ENCODE measurements at regions not wholly inside any gene's neighbourhood (a gene's known extent, or its start where the extent isn't known, plus 50 kb on each side); places are given as distances from the start of the nearest gene placed in this dataset.

DNA sequence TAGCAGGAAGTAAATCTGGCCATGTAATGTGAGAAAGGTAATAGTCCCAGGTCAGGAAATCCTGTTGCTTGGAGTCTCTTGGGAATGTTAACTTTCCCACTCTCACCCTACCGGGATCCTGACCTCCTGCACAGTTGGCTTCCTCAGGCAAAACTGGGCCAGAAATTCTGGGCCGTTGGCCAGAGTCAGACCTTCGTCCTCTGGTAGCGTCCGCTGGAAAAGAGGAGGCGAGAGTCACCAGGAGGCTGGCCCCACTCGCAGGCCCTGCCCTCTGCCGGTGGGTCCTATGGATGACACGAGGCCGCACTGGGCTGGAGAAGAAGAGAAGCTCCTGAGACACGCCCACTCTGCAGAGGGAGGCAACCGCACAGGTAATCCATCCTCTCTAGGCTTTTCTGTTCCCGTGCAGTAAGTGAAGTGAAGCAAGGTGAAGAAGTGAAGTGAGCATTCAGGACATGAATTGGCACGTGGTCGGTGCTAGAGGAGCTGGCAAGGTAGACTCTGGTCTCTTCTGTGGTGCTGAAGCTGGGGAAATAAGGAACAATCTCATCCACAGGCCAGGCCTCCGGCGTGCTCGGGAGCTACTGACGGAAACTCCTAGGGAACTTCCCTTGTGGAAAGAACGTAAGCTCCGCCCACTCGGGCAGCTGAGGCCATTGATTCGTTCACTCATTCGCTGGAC, 182.7 kb upstream of the GLI2 start:
- peaks cover 10% of the 10 kb centered on the region for H3K27me3 ChIP-seq (ENCODE audit: control insufficient read depth, insufficient read depth, low read length)
- peak; percentile 95 for DNase-seq
- no peaks in the 10 kb centered on the region for H3K36me3 ChIP-seq (replicated peaks; ENCODE audit: control insufficient read depth, insufficient read depth, low read length)
- H3K4me3 ChIP-seq (ENCODE audit: insufficient read depth, low read depth, low read length), result peak overlapping the region; percentile 25; the same call in 1 of the 2 replicates

DNA sequence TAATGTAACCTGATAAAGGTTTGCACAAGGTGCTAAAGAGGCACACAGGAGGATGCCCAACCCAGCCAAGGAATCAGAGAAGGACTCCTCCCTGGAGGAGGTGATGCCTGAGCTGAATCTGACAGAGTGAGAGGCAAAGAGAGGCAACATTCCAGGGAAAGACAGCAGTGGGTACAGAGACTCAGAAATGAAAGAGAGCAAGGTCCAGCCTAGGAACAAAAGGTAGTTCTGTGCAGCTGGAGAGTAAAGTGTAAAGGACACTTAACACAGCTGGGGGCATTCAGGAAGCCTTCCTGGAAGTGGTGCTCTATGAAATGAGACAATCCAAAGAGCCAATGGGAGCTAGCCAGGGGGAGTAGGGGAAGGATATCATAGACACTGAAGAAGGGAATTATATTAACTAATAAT, 181.0 kb upstream of the GLI2 start:
- DNase-seq, result no peak
- Histone ChIP-seq H3K4me3 (ENCODE audit: insufficient read depth, low read depth, low read length) (no peak overlapping the region), H3K27me3 (ENCODE audit: control insufficient read depth, insufficient read depth, low read length) (peaks cover 10% of the 10 kb centered on the region), H3K36me3 (replicated peaks; ENCODE audit: control insufficient read depth, insufficient read depth, low read length) (no peaks in the 10 kb centered on the region)

DNA sequence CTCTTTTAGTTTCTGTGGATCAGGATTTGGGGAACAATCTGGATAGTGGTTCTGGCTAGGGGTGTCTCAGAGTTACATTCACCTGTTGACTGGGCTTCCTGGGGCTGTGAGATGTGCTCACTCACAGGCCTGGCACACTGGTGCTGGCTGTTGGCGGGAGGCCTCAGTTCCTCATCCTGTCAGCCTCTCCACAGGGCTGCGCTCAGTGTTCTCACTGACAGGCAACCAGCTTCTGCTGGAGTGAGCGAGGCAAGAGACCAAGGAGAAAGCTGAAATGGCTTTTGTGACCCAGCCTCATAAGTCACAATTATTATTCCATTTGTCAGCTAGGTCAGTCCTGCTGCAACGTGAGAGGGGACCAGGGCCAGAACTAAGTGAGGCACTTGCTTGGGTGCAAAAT, 180.6 kb upstream of the GLI2 start:
- DNase-seq, result no peak
- H3K27me3 ChIP-seq (ENCODE audit: control insufficient read depth, insufficient read depth, low read length), result peaks cover 10% of the 10 kb centered on the region
- H3K36me3 ChIP-seq (replicated peaks; ENCODE audit: control insufficient read depth, insufficient read depth, low read length), result no peaks in the 10 kb centered on the region
- no peak overlapping the region for H3K4me3 ChIP-seq (ENCODE audit: insufficient read depth, low read depth, low read length)

- DNase-seq, result no peak
- H3K4me3 ChIP-seq (ENCODE audit: insufficient read depth, low read depth, low read length), result no peak overlapping the region
- H3K27me3 ChIP-seq (ENCODE audit: control insufficient read depth, insufficient read depth, low read length), result peaks cover 8% of the 10 kb centered on the region
- no peaks in the 10 kb centered on the region for H3K36me3 ChIP-seq (replicated peaks; ENCODE audit: control insufficient read depth, insufficient read depth, low read length)
Observed at GRCh38 chr2:120556911-120557310, 178.8 kb upstream of the GLI2 start.

DNA sequence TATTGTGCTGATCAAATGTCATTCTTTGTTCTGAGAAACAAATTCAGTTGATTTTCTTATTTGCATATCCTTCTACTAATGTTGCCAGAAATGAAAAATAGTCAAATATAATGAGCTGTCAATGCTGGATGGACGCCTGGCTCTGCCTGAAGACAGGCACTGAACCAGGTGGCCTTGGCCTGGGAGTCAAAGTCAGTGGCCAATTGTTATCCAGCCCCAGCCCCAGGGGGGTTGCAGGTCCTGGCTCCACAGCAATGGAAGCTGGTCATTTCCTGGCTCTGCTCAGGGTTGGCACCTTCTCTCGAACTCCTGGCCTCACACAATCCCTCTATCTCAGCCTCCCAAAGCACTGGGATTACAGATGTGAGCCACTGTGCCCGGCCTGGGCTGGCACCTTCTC, 176.8 kb upstream of the GLI2 start:
- Histone ChIP-seq H3K4me3 (ENCODE audit: insufficient read depth, low read depth, low read length) (no peak overlapping the region), H3K27me3 (ENCODE audit: control insufficient read depth, insufficient read depth, low read length) (peaks cover 1% of the 10 kb centered on the region; the same call in 1 of the 2 replicates), H3K36me3 (replicated peaks; ENCODE audit: control insufficient read depth, insufficient read depth, low read length) (no peaks in the 10 kb centered on the region)
- DNase-seq, result no peak

DNA sequence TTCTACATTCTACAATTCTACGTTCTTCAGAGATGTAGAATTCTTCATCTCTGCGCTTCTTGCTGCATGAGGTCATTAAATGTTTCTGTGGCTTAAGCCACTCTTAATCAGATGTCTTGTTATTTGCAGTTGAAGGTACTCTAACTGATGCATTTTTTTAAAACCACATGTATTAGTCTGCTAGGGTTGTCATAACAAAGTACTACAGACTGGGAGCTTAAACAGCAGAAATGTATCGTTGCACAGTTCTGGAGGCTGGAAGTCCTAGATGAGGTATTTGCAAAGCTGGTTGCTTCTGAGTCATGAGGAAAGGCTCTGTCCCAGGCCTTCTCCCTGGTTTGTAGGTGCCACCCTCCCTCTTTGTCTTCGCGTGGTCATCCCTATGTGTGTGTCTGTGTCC, 176.3 kb upstream of the GLI2 start:
- DNase-seq, result no peak
- Histone ChIP-seq H3K36me3 (replicated peaks; ENCODE audit: control insufficient read depth, insufficient read depth, low read length) (no peaks in the 10 kb centered on the region), H3K27me3 (ENCODE audit: control insufficient read depth, insufficient read depth, low read length) (peaks cover 1% of the 10 kb centered on the region; the same call in 1 of the 2 replicates), H3K4me3 (ENCODE audit: insufficient read depth, low read depth, low read length) (no peak overlapping the region)

- H3K4me3 ChIP-seq (ENCODE audit: insufficient read depth, low read depth, low read length), result no peak overlapping the region
- peaks cover 1% of the 10 kb centered on the region; the same call in 1 of the 2 replicates for H3K27me3 ChIP-seq (ENCODE audit: control insufficient read depth, insufficient read depth, low read length)
- no peak for DNase-seq
- no peaks in the 10 kb centered on the region for H3K36me3 ChIP-seq (replicated peaks; ENCODE audit: control insufficient read depth, insufficient read depth, low read length)
Observed at GRCh38 chr2:120560330-120560729, 175.3 kb upstream of the GLI2 start.

GRCh38 chr2:120561379-120562035, 174.2 kb upstream of the GLI2 start:
- no peak for DNase-seq
- H3K4me3 ChIP-seq (ENCODE audit: insufficient read depth, low read depth, low read length), result no peak overlapping the region
- H3K36me3 ChIP-seq (replicated peaks; ENCODE audit: control insufficient read depth, insufficient read depth, low read length), result no peaks in the 10 kb centered on the region
- peaks cover 3% of the 10 kb centered on the region; the same call in 1 of the 2 replicates for H3K27me3 ChIP-seq (ENCODE audit: control insufficient read depth, insufficient read depth, low read length)

GRCh38 chr2:120562218-120563005, 173.3 kb upstream of the GLI2 start:
- DNase-seq, result no peak
- Histone ChIP-seq H3K27me3 (ENCODE audit: control insufficient read depth, insufficient read depth, low read length) (peaks cover 1% of the 10 kb centered on the region; the same call in 1 of the 2 replicates), H3K36me3 (replicated peaks; ENCODE audit: control insufficient read depth, insufficient read depth, low read length) (no peaks in the 10 kb centered on the region), H3K4me3 (ENCODE audit: insufficient read depth, low read depth, low read length) (no peak overlapping the region)

DNA sequence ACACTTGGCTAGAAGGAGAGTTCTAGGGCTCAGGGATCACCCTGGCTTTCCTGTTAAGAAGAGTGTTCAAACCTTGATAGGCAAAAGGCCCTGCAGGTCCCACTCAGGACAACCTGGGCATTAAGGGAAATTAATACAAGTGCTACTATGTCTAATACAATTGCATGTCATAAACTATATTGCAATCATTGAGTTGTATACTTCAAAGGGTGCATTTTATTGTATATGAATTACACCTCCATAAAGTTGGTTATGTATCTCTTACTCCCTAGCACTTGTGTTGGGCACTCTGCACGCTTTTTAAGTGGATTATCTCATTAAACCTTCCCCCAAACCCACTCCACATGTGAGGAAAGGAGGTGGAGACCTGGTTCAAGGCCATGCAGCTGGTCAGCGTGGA, 172.1 kb upstream of the GLI2 start:
- DNase-seq, result no peak
- Histone ChIP-seq H3K4me3 (ENCODE audit: insufficient read depth, low read depth, low read length) (no peak overlapping the region), H3K27me3 (ENCODE audit: control insufficient read depth, insufficient read depth, low read length) (peaks cover 1% of the 10 kb centered on the region; the same call in 1 of the 2 replicates), H3K36me3 (replicated peaks; ENCODE audit: control insufficient read depth, insufficient read depth, low read length) (no peaks in the 10 kb centered on the region)

DNA sequence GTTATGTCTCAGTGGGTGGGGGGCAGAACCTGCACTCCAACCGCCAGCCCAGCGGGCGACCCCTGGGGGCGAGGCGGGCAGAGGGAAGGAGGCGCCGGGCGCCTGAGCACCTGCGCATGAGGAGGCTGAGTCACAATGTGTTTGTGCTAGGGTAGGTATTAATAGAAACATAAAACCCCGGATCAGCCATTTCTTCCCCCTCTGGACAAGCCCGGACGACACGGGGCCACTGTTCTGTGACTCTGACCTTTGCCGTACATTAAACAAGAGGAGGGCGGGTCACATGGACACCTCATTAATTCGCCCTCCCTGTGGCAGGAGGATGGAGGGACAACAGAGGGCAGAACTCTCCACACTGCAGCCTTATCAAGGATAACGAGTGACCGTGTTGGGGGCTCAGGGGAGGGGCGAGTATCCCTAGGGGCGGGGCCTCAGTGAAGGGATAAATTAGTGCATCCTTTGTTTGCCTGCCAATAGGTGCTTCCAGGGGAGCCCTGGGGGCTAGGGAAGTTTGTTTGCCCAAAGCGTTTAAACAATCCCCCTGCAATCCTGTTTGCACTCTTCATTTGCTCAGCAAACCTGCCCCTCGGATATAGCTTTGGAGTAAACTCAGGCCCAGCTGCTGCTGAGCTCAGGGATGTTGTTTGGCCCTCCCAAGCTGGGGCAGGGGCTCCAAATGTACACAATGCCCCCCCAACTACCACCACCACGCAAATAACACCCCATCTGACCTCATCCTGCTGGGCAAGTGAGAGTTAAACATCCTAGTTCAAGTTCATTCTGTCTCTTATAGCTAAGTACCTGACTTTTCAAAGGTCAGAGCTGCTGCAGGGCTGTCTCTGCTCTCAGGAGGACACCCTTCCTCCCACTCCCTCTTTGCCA, 171.2 kb upstream of the GLI2 start:
- peaks cover 1% of the 10 kb centered on the region; the same call in 1 of the 2 replicates for H3K27me3 ChIP-seq (ENCODE audit: control insufficient read depth, insufficient read depth, low read length)
- no peaks in the 10 kb centered on the region for H3K36me3 ChIP-seq (replicated peaks; ENCODE audit: control insufficient read depth, insufficient read depth, low read length)
- H3K4me3 ChIP-seq (ENCODE audit: insufficient read depth, low read depth, low read length), result no peak overlapping the region
- DNase-seq, result peak; percentile 88

DNA sequence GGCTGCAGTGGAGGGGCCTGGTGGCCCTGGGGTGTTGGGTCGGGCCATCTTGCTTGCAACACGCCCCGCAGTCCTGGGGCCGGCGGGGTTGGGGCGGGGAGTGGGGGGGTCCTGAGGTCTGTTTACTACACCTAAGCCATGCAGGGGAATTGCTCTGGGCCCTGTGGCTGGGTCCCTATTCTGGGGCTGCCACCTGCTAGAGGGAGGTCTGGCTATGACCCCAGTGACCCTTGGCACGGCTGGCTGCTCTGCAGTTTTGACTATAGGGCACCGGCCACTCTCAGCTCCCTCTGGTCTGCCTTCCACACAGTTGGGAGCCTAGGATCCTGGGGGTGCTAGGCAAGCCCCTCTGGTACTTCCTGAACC, 170.6 kb upstream of the GLI2 start:
- peaks cover 1% of the 10 kb centered on the region; the same call in 1 of the 2 replicates for H3K27me3 ChIP-seq (ENCODE audit: control insufficient read depth, insufficient read depth, low read length)
- H3K4me3 ChIP-seq (ENCODE audit: insufficient read depth, low read depth, low read length), result no peak overlapping the region
- H3K36me3 ChIP-seq (replicated peaks; ENCODE audit: control insufficient read depth, insufficient read depth, low read length), result no peaks in the 10 kb centered on the region
- DNase-seq, result no peak

GRCh38 chr2:120565929-120566328, 169.7 kb upstream of the GLI2 start:
- DNase-seq, result no peak
- no peaks in the 10 kb centered on the region for H3K36me3 ChIP-seq (replicated peaks; ENCODE audit: control insufficient read depth, insufficient read depth, low read length)
- H3K27me3 ChIP-seq (ENCODE audit: control insufficient read depth, insufficient read depth, low read length), result peaks cover 1% of the 10 kb centered on the region; the same call in 1 of the 2 replicates
- no peak overlapping the region for H3K4me3 ChIP-seq (ENCODE audit: insufficient read depth, low read depth, low read length)

Data from H7 (cell line).